Dermis blood vessel endothelial cell (primary cell): ENCODE measurements at regions not wholly inside any gene's neighbourhood (a gene's known extent, or its start where the extent isn't known, plus 50 kb on each side); places are given as distances from the start of the nearest gene placed in this dataset.
"Not testable (repeated sequence)": the region's sequence is repeated elsewhere in the genome, so short reads cannot be mapped to it uniquely, and the experiment has no call there.

ENCODE experiments used
- DNase-seq: peaks from one replicate; pipeline ENCODE4 v3.0.0; 2010

DNA sequence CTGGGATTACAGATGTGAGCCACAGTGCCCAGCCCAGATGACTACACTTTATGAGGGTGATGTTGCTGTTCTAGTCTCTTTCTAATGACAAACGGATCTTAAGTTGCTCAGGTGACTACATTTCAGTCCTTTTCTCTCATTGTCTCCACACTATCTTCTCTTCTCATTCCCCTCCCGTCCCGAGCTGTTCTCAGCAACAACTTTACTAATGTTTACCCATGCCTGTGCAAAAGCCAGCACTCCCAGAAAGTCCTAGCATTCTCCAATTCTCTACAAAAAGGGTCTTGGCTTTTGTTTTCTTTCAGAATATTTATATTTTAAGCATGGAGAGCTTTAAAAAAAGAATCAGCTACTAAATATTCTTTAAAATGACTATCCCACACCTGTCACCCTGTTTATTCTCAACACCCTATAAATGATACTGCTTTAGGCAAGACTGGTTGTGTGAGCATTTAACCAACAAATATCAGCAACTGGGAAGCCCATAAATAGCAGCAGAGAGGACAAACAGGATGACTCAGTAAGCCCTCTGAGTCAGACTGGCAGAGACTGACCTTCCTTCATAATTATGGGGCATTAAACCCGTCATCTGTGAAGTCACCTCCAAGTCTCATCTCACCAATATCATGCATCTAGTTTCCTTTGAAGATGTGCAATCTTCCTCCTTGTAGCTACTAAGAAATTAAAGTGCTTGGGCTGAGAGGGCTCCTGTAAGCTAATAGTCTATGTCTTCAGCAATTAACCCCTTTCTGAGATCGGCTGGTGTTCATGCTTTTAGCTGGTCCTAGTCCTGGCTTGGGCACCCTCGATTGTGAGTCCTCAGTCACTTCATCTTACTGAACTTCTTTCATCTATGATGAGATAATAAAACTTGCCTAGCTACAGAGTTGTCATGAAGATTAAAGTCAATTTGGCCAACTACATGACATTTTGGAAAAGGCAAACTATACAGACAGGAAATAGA is 72.6 kb upstream of the KIF2A start:
- peak; percentile 68 for DNase-seq

- not testable (repeated sequence) for DNase-seq
These were observed 69.4 kb upstream of the KIF2A start for GRCh38 chr5:62236593-62236992.

GRCh38 chr5:62237944-62238343 is 68.1 kb upstream of the KIF2A start:
- DNase-seq = not testable (repeated sequence)

- DNase-seq = not testable (repeated sequence)
These were observed 67.4 kb upstream of the KIF2A start for GRCh38 chr5:62238584-62238983.

- not testable (repeated sequence) for DNase-seq
These were observed 65.5 kb upstream of the KIF2A start for GRCh38 chr5:62240494-62240893.

DNA sequence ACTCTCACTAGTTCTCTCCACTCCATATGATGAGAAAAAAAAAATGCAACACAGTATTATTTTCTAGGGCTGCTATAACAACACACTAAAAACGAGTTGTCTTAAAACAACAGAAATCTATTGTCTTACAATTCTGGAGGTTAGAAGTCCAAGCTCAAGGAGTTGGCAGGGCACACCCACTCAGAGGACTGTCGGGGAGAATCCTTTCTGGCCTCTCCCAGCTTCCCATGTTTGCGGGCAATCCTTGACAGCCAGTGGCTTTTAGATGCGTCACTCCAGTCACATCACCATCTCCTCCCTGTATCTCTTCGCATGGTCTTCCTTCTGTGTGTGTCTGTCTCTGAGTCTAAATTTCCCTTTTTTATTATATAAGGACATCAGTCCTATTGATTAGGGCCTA is 64.0 kb upstream of the KIF2A start:
- not testable (repeated sequence) for DNase-seq

- DNase-seq = not testable (repeated sequence)
These were observed 63.0 kb upstream of the KIF2A start for GRCh38 chr5:62243046-62243445.

DNA sequence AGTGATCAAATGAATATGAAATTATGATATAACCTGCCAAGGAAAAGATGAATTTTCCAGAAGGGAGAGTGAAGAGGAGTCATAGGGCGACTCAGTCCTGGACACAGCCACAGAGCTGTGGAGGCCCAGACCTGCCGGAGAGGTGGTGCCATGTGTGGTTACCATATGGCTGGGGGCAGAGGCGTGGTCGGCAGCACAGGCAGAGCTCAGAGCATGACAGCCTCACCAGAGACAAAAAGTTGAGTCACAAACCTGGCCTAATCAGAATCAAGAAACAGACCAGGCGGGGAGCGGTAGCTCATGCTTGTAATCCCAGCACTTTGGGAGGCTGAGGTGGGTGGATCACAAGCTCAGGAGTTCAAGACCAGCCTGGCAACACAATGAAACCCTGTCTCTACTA is 57.8 kb upstream of the KIF2A start:
- not testable (repeated sequence) for DNase-seq

DNA sequence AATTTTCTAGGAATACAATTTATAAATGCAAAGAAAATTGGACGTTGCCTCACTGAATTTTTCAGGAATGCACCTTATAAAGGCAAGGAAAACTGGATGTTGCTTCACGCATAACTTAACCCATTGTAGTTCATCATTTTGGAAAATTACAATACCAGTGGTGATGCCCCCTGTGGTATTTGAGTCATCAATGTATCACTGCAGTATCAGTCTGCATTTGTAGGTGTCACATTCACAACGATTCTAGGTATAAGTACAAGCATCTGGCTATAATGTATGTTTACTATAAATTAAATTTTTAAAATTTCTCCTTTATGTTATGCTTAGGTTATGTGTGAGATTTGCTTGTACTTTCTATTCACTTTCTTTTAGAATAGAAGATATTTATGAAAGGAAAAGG is 55.9 kb upstream of the KIF2A start:
- DNase-seq = not testable (repeated sequence)

DNA sequence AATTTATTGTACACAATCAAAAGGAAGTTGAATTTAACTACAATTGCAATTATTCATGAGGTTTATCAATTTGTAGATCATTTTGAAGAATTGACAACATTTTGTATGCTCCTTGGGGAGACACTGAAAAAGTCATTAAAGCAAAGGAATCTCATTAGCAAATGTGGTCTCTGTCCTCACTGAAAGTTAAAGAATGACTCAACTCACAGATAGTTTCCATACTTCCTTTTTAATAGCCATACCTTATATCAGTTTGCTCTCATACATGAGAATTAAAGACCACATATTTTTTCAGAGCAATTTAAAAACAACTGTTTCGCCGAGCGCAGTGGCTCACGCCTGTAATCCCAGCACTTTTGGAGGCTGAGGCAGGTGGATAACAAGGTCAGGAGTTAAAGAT is 55.1 kb upstream of the KIF2A start:
- not testable (repeated sequence) for DNase-seq

DNA sequence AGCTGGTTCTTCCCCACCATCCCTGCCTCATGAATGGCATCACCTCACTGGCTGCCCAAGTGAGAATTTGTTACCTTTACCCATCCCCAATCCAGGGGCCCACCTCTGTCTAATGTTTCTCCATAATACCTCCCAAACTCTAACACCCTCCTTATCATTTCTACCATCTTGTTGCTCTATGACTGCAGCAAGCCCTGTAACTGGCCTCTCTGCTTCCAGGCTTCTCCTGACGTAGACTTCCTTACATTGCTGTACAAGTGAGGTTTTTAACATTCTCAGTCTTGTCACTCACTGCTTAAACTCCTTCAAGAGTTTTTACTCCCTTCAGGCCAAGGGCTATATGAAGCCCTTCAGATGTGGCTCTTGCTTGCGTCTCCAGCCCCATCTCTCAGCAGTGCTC is 53.5 kb upstream of the KIF2A start:
- not testable (repeated sequence) for DNase-seq

GRCh38 chr5:62255551-62255950 is 50.5 kb upstream of the KIF2A start:
- not testable (repeated sequence) for DNase-seq

GRCh38 chr5:62256161-62257019 is 49.6 kb upstream of the KIF2A start:
- peak; percentile 41 for DNase-seq
